Calu3 (cell line): ENCODE measurements at regions not wholly inside any gene's neighbourhood (a gene's known extent, or its start where the extent isn't known, plus 50 kb on each side); places are given as distances from the start of the nearest gene placed in this dataset.

Experiments used
- BruUV-seq: library from RNA; stranded (reverse); fragments of 400-500 nt; replicated peaks from 2 replicates; lab custom pipeline; 2021; lab: Mats Ljungman, UMichigan
- CTCF ChIA-PET: fragments of 300-600 bp; sonication (Branson Sonifier 250); formaldehyde crosslinking; loops from one replicate; lab custom pipeline; 2022; ENCODE audit warnings: antibody characterized with exemption; lab: Charles Lee
- DNase-seq: peaks from one replicate; pipeline ENCODE4 v3.0.0; 2022
- H3K27ac Mint-ChIP-seq: one replicate; pipeline ENCODE4 v1.8.0; 2022; ENCODE audit warnings: mixed read lengths; ENCODE audit not compliant: unreplicated experiment
- H3K27me3 Mint-ChIP-seq: one replicate; pipeline ENCODE4 v1.8.0; 2022; ENCODE audit warnings: mixed read lengths; ENCODE audit not compliant: unreplicated experiment
- H3K36me3 Mint-ChIP-seq: one replicate; pipeline ENCODE4 v1.8.0; 2022; ENCODE audit warnings: mild to moderate bottlenecking, moderate library complexity, mixed read lengths; ENCODE audit not compliant: insufficient read depth, unreplicated experiment
- H3K4me1 Mint-ChIP-seq: one replicate; pipeline ENCODE4 v1.8.0; 2022; ENCODE audit warnings: mild to moderate bottlenecking, low read depth, mixed read lengths; ENCODE audit not compliant: unreplicated experiment
- H3K4me3 Mint-ChIP-seq: one replicate; pipeline ENCODE4 v1.8.0; 2022; ENCODE audit warnings: mild to moderate bottlenecking, low read depth, moderate library complexity, mixed read lengths; ENCODE audit not compliant: unreplicated experiment
- H3K9me3 Mint-ChIP-seq: one replicate; pipeline ENCODE4 v1.8.0; 2022; ENCODE audit warnings: low read depth, mixed read lengths; ENCODE audit not compliant: unreplicated experiment
- CTCF ChIP-seq: fragments of 200-600 bp; IDR thresholded peaks from one replicate; pipeline ENCODE4 v1.8.0; 2022; ENCODE audit warnings: antibody characterized with exemption; ENCODE audit not compliant: unreplicated experiment
- intact Hi-C: fragments of 100-400 bp; cut with micrococcal nuclease; formaldehyde crosslinking; loops from one replicate; pipeline ENCODE4 v1.10.0; 2022; ENCODE audit not compliant: unreplicated experiment

DNA sequence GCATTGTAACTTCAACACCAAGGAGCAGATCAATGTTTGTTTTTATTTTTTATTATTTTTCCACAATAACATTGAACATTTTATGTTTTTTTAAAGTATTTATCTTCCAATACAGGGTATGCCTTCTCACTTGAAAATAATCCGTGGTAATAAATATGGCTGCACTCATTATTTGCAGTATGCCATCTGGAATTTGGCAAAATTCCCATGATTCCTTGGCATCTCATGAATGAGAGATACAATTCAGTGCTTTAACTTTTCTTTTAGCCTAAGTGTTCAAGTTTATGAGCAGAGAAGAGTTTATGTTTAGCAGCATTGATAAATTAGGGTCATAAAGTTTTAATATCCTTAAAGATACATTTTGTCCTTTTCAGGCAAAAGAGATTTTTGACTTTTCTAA, 1109.6 kb upstream of the ATXN8OS start:
- H3K9me3 Mint-ChIP-seq, result peaks cover 3% of the 10 kb centered on the region
- no peaks in the 10 kb centered on the region for H3K4me1 Mint-ChIP-seq
- no peak overlapping the region for H3K4me3 Mint-ChIP-seq
- TF ChIP-seq CTCF, result no peak
- intact Hi-C loops, result no loop called here
- no peak for DNase-seq
- CTCF ChIA-PET, result no interaction called here
- no TSS peak for BruUV-seq
- no peak overlapping the region for H3K27ac Mint-ChIP-seq
- no peaks in the 10 kb centered on the region for H3K36me3 Mint-ChIP-seq
- no peaks in the 10 kb centered on the region for H3K27me3 Mint-ChIP-seq

DNA sequence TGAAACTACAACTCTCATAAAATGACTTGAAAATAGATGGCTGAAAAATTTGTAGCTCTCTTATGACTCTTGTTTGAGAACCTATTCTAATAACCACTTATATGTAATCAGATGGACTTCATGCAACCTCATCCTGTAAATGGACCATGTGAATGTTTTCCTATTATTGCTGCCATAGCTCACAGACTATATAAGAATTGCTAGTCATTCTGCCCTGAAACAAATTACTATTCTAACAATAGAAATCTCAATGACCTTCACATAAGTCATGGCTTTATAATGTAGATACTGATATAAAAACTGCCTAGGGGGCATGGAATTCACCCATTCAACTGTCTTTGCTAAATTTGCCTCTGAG, 1111.0 kb upstream of the ATXN8OS start:
- Mint-ChIP-seq H3K36me3 (no peaks in the 10 kb centered on the region), H3K4me1 (no peaks in the 10 kb centered on the region), H3K4me3 (no peak overlapping the region), H3K27me3 (no peaks in the 10 kb centered on the region), H3K27ac (no peak overlapping the region), H3K9me3 (peaks cover 3% of the 10 kb centered on the region)
- intact Hi-C loops, result no loop called here
- CTCF ChIA-PET, result no interaction called here
- no peak for DNase-seq
- TF ChIP-seq CTCF, result no peak
- no TSS peak for BruUV-seq

DNA sequence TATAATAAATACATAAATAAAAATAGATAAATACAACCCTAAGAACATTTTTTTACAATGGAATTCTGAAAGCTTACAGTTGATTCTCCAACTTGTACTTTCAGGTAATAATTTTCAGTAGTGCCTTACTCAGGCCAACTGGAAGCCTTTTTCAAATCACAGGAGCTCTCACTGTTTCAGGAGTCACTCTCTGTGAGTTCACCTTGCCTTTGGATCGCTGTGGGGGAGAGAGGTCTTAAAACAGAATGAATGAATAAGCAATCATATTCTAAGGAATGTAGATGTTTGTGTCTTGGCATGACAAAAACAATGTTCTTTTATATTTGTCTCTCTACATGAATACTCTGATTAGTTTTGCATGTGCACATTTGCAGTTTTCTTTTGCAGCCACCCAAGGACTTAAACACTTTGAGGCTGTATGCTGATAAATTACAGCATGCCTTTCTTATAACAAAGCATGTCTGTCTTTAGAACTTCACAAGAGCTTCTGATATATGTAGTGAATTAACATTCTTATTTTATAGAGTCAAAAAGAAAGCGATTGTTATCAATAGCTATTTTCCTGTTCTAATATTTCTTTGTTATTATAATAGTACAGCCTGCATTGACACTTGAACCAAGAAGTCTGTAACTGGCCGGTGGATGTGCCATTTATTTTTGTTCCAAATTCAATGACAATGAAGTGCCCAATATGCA, 1111.5 kb upstream of the ATXN8OS start:
- no peaks in the 10 kb centered on the region for H3K4me1 Mint-ChIP-seq
- intact Hi-C loops, result no loop called here
- H3K27ac Mint-ChIP-seq, result no peak overlapping the region
- no peaks in the 10 kb centered on the region for H3K36me3 Mint-ChIP-seq
- no TSS peak for BruUV-seq
- TF ChIP-seq CTCF, result no peak
- no peak for DNase-seq
- no peak overlapping the region for H3K4me3 Mint-ChIP-seq
- H3K27me3 Mint-ChIP-seq, result no peaks in the 10 kb centered on the region
- H3K9me3 Mint-ChIP-seq, result peaks cover 3% of the 10 kb centered on the region
- CTCF ChIA-PET, result no interaction called here

DNA sequence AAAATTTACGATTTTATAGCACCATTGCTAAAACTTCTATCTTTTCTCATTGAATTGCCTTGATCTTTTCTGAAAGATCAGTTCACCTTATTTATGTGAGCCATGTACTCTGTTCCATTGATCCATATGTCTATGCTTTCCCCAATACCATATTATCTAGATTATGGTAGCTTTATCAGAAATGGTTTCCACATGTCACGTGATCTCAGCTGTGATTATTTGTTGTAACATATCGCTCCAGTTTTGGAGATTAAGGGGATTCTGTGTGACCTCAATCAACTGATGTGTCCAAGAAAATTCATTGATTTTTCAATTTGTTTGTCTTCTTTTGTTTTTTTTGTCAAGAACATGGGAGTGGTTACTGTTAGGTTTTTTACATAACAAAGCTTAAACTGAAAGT, 1114.5 kb upstream of the ATXN8OS start:
- Mint-ChIP-seq H3K27me3 (no peaks in the 10 kb centered on the region), H3K9me3 (no peaks in the 10 kb centered on the region), H3K4me3 (no peak overlapping the region), H3K4me1 (no peaks in the 10 kb centered on the region), H3K36me3 (no peaks in the 10 kb centered on the region), H3K27ac (no peak overlapping the region)
- DNase-seq, result no peak
- no peak for TF ChIP-seq CTCF
- no TSS peak for BruUV-seq
- CTCF ChIA-PET, result no interaction called here
- intact Hi-C loops, result no loop called here
